Bronchial epithelial cell (primary cell): ENCODE measurements at regions not wholly inside any gene's neighbourhood (a gene's known extent, or its start where the extent isn't known, plus 50 kb on each side); places are given as distances from the start of the nearest gene placed in this dataset.
"Not testable (repeated sequence)": the region's sequence is repeated elsewhere in the genome, so short reads cannot be mapped to it uniquely, and the experiment has no call there.

Experiments
- DNase-seq: peaks from one replicate; pipeline ENCODE4 v3.0.0-alpha.2; 2010; ENCODE audit warnings: low read depth
- FAIRE-seq: peaks from 2 replicates; lab custom pipeline; 2011; peaks lifted over from hg19 to GRCh38; lab: Jason Lieb, UNC
- H3K27me3 ChIP-seq: 2 replicates; pipeline ENCODE4 v1.5.1; 2011; ENCODE audit warnings: low read length; ENCODE audit not compliant: control insufficient read depth, insufficient read depth
- H3K36me3 ChIP-seq: 2 replicates; pipeline ENCODE4 v1.5.1; 2011; ENCODE audit warnings: low read length; ENCODE audit not compliant: control insufficient read depth, insufficient read depth
- H3K4me3 ChIP-seq: 2 replicates; pipeline ENCODE4 v1.5.1; 2011; ENCODE audit warnings: mild to moderate bottlenecking, low read depth, low read length, control low read depth
- TF ChIP-seq, protein P1 (sequence below): IDR thresholded peaks from 2 replicates; pipeline ENCODE4 v1.5.1; 2011; ENCODE audit warnings: mild to moderate bottlenecking, moderate library complexity, low read length, control low read depth, inconsistent platforms; ENCODE audit not compliant: insufficient read depth, severe bottlenecking

DNA sequence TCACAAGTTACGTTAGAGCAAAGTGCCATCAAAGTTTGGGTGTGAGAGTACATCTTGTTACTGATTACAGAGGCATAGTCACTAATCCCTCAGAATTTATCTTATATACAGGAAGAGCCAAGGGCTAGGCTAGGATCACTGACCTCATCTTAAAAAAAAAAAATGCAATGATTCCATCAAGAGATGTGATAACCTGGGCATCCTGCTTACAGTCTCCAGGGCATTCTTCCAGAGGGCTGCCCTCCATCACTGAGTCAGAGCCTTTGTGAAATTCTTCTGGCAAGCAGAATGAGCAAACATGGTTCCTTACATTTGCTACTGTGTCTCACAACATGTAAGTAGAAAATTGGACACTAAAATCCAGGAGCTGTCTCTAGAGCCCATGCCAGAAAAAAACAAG, 410.6 kb downstream of the ZFHX3 start:
- H3K4me3 ChIP-seq, result no peak overlapping the region
- no peaks in the 10 kb centered on the region for H3K36me3 ChIP-seq
- FAIRE-seq, result peak; percentile 13
- no peaks in the 10 kb centered on the region for H3K27me3 ChIP-seq
- TF ChIP-seq, protein P1, sequence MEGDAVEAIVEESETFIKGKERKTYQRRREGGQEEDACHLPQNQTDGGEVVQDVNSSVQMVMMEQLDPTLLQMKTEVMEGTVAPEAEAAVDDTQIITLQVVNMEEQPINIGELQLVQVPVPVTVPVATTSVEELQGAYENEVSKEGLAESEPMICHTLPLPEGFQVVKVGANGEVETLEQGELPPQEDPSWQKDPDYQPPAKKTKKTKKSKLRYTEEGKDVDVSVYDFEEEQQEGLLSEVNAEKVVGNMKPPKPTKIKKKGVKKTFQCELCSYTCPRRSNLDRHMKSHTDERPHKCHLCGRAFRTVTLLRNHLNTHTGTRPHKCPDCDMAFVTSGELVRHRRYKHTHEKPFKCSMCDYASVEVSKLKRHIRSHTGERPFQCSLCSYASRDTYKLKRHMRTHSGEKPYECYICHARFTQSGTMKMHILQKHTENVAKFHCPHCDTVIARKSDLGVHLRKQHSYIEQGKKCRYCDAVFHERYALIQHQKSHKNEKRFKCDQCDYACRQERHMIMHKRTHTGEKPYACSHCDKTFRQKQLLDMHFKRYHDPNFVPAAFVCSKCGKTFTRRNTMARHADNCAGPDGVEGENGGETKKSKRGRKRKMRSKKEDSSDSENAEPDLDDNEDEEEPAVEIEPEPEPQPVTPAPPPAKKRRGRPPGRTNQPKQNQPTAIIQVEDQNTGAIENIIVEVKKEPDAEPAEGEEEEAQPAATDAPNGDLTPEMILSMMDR, result no peak
- DNase-seq, result peak; percentile 91

DNA sequence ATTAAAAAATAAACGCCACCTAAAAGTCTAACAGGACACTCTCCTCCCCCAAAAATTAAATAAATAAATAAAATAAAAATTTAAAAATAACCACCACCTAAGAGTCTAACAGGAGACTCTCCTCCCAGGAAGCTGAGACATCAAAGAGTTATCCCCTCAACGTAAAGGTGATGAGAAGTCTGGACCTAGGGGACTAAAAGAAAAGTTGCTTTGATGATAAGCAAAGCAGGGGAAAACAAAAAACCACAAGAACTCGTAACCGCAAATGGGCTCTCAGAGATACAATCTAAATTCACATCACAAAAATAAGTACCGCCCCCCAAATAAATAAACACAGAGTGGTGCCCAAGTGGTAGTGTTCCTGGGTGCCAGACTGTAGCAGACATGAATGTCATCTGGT, 412.2 kb downstream of the ZFHX3 start:
- Histone ChIP-seq H3K27me3 (no peaks in the 10 kb centered on the region), H3K4me3 (no peak overlapping the region), H3K36me3 (no peaks in the 10 kb centered on the region)
- no peak for DNase-seq
- TF ChIP-seq, protein P1, result no peak
- FAIRE-seq, result no peak

DNA sequence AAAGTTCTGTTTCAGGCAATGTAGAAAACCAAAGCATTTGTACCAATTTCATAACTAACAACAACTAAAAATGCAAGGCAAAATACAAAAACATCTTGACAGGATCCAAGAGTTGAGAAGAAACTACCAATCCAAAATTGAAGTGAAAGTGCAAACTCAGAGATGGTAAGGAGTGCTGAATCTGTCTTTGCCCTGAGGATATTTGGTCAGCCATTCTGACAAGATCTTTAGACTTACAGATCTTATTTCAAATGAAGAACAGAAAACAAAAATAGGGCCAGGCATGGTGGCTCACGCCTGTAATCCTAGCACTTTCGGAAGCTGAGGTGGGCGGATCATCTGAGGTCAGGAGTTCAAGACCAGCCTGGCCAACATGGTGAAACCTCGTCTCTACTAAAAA, 412.8 kb downstream of the ZFHX3 start:
- DNase-seq (peak; percentile 5), FAIRE-seq (no peak)
- Histone ChIP-seq H3K4me3 (no peak overlapping the region), H3K36me3 (no peaks in the 10 kb centered on the region), H3K27me3 (no peaks in the 10 kb centered on the region)
- TF ChIP-seq, protein P1, result no peak

DNA sequence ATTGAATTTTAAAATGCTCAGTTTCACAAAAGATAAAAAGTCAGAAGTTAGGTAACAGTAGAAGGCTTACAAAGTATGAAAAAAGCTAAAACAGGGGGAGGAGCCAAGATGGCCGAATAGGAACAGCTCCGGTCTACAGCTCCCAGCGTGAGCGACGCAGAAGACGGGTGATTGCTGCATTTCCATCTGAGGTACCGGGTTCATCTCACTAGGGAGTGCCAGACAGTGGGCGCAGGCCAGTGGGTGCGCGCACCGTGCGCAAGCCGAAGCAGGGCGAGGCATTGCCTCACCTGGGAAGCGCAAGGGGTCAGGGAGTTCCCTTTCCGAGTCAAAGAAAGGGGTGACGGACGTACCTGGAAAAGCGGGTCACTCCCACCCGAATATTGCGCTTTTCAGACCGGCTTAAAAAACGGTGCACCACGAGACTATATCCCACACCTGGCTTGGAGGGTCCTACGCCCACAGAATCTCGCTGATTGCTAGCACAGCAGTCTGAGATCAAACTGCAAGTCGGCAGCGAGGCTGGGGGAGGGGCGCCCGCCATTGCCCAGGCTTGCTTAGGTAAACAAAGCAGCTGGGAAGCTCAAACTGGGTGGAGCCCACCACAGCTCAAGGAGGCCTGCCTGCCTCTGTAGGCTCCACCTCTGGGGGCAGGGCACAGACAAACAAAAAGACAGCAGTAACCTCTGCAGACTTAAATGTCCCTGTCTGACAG, 420.6 kb downstream of the ZFHX3 start:
- H3K27me3 ChIP-seq, H3K36me3 ChIP-seq, FAIRE-seq: not testable (repeated sequence)
- peak overlapping the region; percentile 25 for H3K4me3 ChIP-seq
- DNase-seq, result peak; percentile 51

DNA sequence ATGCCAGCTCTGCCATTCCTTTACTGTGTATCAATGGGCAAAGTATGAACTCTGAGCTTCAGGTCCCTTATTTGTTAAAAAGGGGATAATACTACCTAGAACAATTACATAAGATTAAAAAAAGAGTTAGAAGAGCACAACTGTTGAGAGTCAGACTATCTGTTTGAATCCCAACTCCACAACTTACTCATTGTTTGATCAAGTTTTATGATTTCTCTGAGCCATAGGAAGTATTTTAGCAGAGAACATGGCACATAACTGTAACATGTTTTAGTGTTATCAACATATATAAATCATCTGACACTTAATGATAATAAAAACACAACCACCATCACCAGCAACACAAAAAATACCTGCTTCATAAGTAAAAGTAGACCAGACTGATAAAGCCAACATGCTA, 421.3 kb downstream of the ZFHX3 start:
- Histone ChIP-seq H3K4me3 (no peak overlapping the region), H3K27me3 (no peaks in the 10 kb centered on the region), H3K36me3 (no peaks in the 10 kb centered on the region)
- DNase-seq (peak; percentile 5), FAIRE-seq (no peak)
- TF ChIP-seq, protein P1, result no peak

DNA sequence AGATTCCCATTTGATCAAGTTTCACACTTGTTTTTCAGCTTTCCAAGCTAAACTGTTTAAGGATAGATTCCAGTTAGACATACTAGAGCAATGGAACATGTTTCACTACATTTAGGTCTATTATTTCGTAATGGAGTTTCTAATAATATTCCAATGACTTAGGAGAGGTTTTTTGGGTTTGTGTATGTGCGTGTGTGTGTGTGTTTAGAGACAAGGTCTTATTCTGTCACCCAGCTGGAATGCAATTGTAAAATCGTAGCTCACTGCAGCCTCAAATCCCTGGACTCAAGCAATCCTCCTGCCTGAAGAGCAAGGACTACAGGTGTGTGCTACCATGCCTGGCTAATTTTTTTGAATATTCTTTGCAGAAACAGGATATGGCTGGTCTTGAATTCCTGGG, 426.3 kb downstream of the ZFHX3 start:
- Histone ChIP-seq H3K27me3 (no peaks in the 10 kb centered on the region), H3K4me3 (no peak overlapping the region), H3K36me3 (no peaks in the 10 kb centered on the region)
- DNase-seq (no peak), FAIRE-seq (no peak)
- TF ChIP-seq, protein P1, result no peak
